22Rv1 (cell line): ENCODE measurements at regions not wholly inside any gene's neighbourhood (a gene's known extent, or its start where the extent isn't known, plus 50 kb on each side); places are given as distances from the start of the nearest gene placed in this dataset.
"Not testable (repeated sequence)": the region's sequence is repeated elsewhere in the genome, so short reads cannot be mapped to it uniquely, and the experiment has no call there.

Experiments used
- H3K27ac ChIP-seq: fragments of 450-650 bp; 2 replicates; pipeline ENCODE4 v1.5.1; 2017
- TF ChIP-seq, protein P1 (sequence below): fragments of 450-650 bp; IDR thresholded peaks from 2 replicates; pipeline ENCODE4 v1.5.1; 2017; ENCODE audit warnings: mild to moderate bottlenecking

GRCh38 chr1:115534-115933 lies 335.9 kb downstream of the OR4F29 start:
- H3K27ac ChIP-seq = not testable (repeated sequence)

DNA sequence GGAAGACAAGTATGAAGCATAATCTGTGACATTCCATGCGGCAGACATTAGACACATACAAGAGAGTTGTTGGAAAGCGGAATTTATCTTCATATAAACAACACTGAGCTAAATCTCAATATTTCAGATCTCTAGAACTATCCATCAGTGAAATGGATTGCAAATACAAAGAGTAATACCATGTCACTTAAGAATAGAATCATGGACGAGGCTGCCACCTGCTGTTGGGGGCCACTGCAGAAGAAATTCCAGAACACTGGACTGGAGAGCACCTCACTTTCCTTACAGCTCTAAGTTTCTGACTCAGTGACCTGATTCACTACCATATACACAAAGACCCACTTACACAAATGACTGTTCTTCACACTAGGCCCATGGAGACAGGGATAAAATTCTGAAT lies 346.7 kb downstream of the OR4F29 start:
- not testable (repeated sequence) for H3K27ac ChIP-seq

GRCh38 chr1:99481-99880 lies 352.0 kb downstream of the OR4F29 start:
- not testable (repeated sequence) for H3K27ac ChIP-seq

DNA sequence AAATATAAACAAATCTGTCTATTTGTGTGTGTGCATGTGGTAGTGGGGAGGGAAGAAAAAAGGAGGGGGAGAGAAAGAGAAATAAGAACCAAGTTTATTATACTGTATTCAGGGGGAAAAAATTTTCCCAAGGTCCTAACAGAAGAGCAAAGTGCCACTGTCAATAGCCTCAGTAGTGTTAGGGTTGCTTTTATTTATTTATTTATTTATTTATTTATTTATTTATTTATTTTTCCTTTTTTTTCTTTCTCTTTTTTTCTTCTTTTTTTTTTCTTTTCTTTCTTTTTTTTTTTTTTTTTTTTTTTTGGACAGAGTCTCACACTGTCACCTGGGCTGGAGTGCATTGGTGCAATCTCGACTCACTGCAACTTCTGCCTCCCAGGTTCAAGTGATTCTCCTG lies 352.7 kb downstream of the OR4F29 start:
- H3K27ac ChIP-seq = not testable (repeated sequence)

- H3K27ac ChIP-seq = not testable (repeated sequence)
- TF ChIP-seq, protein P1, sequence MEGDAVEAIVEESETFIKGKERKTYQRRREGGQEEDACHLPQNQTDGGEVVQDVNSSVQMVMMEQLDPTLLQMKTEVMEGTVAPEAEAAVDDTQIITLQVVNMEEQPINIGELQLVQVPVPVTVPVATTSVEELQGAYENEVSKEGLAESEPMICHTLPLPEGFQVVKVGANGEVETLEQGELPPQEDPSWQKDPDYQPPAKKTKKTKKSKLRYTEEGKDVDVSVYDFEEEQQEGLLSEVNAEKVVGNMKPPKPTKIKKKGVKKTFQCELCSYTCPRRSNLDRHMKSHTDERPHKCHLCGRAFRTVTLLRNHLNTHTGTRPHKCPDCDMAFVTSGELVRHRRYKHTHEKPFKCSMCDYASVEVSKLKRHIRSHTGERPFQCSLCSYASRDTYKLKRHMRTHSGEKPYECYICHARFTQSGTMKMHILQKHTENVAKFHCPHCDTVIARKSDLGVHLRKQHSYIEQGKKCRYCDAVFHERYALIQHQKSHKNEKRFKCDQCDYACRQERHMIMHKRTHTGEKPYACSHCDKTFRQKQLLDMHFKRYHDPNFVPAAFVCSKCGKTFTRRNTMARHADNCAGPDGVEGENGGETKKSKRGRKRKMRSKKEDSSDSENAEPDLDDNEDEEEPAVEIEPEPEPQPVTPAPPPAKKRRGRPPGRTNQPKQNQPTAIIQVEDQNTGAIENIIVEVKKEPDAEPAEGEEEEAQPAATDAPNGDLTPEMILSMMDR = peak; percentile 28
Observed at GRCh38 chr1:91279-91678, 360.2 kb downstream of the OR4F29 start.

DNA sequence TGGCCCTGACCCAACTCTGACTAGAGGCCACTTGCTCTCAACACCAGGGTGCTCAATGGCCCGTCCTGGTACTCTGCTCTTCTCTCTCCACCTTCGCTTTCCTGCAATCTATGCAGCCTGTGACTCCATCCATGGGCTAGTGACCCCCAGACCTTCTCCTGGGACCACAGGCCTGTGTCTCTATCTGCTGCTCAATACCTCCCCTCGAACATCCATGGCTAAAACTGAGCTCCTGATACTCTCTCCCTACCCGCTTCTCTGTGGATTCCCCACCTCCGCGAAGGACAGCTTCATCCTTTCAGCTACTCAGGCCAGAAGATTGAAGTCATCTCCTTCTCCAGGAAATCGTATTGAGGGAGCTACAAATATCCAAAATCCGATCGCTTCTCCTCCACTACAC lies 363.4 kb downstream of the OR4F29 start:
- H3K27ac ChIP-seq = not testable (repeated sequence)

GRCh38 chr1:79152-79551 lies 372.3 kb downstream of the OR4F29 start:
- H3K27ac ChIP-seq = not testable (repeated sequence)

GRCh38 chr1:65119-65518 lies 386.4 kb downstream of the OR4F29 start, which contains the start of gene OR4F5:
Gene OR4F5, plus strand, starts transcription at chr1:65419.
- H3K27ac ChIP-seq = not testable (repeated sequence)

DNA sequence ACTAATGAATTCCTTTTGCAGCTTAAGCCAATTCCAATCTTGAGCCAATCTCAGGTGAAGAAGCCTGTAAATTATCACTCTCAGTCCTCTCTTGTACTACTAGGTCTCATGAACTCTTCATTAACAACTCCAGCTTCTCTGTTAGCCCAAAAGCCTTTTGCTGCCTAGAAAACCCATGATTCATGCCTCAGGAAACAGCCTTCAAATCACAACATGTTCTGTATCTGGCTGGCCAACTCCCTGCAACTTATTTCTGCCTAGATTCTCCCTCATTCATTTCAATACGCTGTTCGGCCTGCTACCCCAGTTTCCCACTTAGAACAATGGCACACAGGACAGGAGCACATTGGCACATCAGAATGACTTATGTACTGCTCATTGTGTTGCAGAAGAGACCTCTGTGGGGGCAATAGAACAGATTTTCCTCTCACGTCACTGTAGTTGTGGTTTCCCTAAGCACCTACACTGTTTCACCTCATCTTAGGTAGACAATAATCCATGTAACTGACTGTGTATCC lies 395.4 kb downstream of the OR4F29 start:
- not testable (repeated sequence) for H3K27ac ChIP-seq

DNA sequence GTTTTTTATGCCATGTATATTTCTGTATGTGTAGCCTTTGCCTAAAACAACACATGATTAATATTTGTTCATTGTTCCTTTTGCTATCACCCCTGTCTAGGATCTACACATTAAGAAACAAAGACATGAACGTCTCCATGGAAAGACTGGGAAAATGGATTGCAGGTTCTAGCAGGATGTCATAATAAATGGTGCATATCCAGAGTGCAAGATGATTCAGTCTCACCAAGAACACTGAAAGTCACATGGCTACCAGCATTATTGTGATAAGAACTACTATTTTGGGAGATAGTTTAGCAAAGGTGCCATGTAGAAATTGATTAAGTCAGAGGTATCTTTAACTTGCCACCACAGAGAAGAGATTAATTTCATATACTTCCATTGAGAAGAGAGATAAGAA lies 398.3 kb downstream of the OR4F29 start:
- H3K27ac ChIP-seq = not testable (repeated sequence)

DNA sequence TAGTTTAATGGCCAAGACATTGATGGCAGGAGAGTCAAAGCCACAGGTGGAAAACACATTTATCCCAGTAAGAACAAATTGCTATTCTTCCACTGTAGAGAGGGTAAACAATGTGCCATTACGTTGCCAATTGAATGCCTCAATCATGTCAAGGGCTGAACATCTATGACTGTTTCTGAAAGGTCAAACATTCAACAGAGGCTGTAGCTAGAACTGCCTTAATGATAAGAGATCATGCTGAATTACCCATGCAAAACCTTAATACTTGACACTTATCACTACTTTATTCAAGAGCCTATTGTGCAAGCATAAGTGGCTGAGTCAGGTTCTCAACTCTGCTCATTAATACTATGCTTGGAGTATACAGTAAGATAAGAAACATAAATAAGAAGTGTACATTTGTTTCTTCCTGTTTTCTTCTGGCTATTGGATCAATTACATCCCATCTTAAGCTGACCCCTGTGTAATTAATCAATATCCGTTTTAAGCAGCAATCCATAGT lies 409.5 kb downstream of the OR4F29 start:
- not testable (repeated sequence) for H3K27ac ChIP-seq

DNA sequence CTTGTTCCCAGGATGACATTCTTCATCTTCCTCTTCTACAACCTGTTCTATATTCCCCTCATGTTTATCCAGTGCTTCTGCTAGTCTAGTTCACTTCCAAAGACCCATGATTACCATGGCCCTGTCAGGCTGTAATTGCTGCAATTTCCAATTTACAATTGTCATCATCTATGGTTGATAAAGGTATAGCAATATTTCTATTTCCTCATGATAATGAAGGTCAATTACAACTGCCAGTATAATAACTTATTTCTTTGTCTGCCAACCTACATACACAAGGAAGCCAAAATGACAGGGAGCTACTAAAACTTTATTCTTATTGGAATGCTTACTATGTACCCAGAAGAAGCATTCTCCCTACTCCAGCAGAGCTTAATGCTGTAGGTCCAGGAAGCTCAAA lies 410.3 kb downstream of the OR4F29 start:
- H3K27ac ChIP-seq = not testable (repeated sequence)

- not testable (repeated sequence) for H3K27ac ChIP-seq
Observed at GRCh38 chr1:29183-29582, 422.3 kb downstream of the OR4F29 start.

DNA sequence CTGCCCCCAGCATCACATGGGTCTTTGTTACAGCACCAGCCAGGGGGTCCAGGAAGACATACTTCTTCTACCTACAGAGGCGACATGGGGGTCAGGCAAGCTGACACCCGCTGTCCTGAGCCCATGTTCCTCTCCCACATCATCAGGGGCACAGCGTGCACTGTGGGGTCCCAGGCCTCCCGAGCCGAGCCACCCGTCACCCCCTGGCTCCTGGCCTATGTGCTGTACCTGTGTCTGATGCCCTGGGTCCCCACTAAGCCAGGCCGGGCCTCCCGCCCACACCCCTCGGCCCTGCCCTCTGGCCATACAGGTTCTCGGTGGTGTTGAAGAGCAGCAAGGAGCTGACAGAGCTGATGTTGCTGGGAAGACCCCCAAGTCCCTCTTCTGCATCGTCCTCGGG lies 434.2 kb downstream of the OR4F29 start:
- not testable (repeated sequence) for H3K27ac ChIP-seq

GRCh38 chr1:16025-16424 lies 435.5 kb downstream of the OR4F29 start:
- H3K27ac ChIP-seq = not testable (repeated sequence)

- not testable (repeated sequence) for H3K27ac ChIP-seq
Observed at GRCh38 chr1:9941-10717, 441.3 kb downstream of the OR4F29 start.
